H9 (cell line): ENCODE measurements at regions not wholly inside any gene's neighbourhood (a gene's known extent, or its start where the extent isn't known, plus 50 kb on each side); places are given as distances from the start of the nearest gene placed in this dataset.

Experiments
- DNase-seq: peaks from one replicate; pipeline ENCODE4 v3.0.0-alpha.2; 2017
- H2AFZ ChIP-seq: one replicate; pipeline ENCODE4 v1.6.1; 2013; ENCODE audit warnings: mild to moderate bottlenecking, low read length, control low read depth, moderate library complexity
- H2AK5ac ChIP-seq: 2 replicates; pipeline ENCODE4 v1.6.1; 2013; ENCODE audit warnings: low read length, control low read depth, mixed read lengths; ENCODE audit not compliant: insufficient read length
- H2BK120ac ChIP-seq: one replicate; pipeline ENCODE4 v1.6.1; 2013; ENCODE audit warnings: low read depth, mild to moderate bottlenecking, low read length, control low read depth, inconsistent platforms; ENCODE audit not compliant: poor library complexity, severe bottlenecking
- H2BK12ac ChIP-seq: 2 replicates; pipeline ENCODE4 v1.6.1; 2013; ENCODE audit warnings: low read length, control low read depth, mixed read lengths, low read depth; ENCODE audit not compliant: insufficient read length
- H2BK15ac ChIP-seq: 2 replicates; pipeline ENCODE4 v1.6.1; 2013; ENCODE audit warnings: low read depth, low read length, control low read depth
- H2BK20ac ChIP-seq: one replicate; pipeline ENCODE4 v1.6.1; 2013; ENCODE audit warnings: low read depth, mild to moderate bottlenecking, low read length, control low read depth, inconsistent platforms; ENCODE audit not compliant: poor library complexity, severe bottlenecking
- H2BK5ac ChIP-seq: 2 replicates; pipeline ENCODE4 v1.6.1; 2013; ENCODE audit warnings: low read length, control low read depth, mixed read lengths; ENCODE audit not compliant: insufficient read length
- H3K14ac ChIP-seq: 2 replicates; pipeline ENCODE4 v1.6.1; 2013; ENCODE audit warnings: low read length, control low read depth; ENCODE audit not compliant: insufficient read depth
- H3K18ac ChIP-seq: 2 replicates; pipeline ENCODE4 v1.6.1; 2013; ENCODE audit warnings: low read depth, mild to moderate bottlenecking, mixed read lengths, low read length, control low read depth; ENCODE audit not compliant: insufficient read length
- H3K23ac ChIP-seq: 2 replicates; pipeline ENCODE4 v1.6.1; 2013; ENCODE audit warnings: low read length, control low read depth, mixed read lengths, low read depth; ENCODE audit not compliant: insufficient read length
- H3K23me2 ChIP-seq: 2 replicates; pipeline ENCODE4 v1.6.1; 2013; ENCODE audit warnings: low read depth, mild to moderate bottlenecking, mixed read lengths, low read length, control low read depth; ENCODE audit not compliant: insufficient read length, poor library complexity, severe bottlenecking
- H3K27ac ChIP-seq: 2 replicates; pipeline ENCODE4 v1.5.1; 2013; ENCODE audit warnings: low read length, control low read depth, mixed read lengths, low read depth; ENCODE audit not compliant: insufficient read length
- H3K27me3 ChIP-seq: 2 replicates; pipeline ENCODE4 v1.6.1; 2013; ENCODE audit warnings: low read length, control low read depth, inconsistent platforms; ENCODE audit not compliant: insufficient read depth
- H3K4ac ChIP-seq: 2 replicates; pipeline ENCODE4 v1.6.1; 2013; ENCODE audit warnings: low read depth, mild to moderate bottlenecking, control low read depth, inconsistent platforms, low read length, moderate library complexity
- H3K4me1 ChIP-seq: 2 replicates; pipeline ENCODE4 v1.6.1; 2013; ENCODE audit warnings: low read length, control low read depth, inconsistent platforms; ENCODE audit not compliant: insufficient read depth
- H3K4me2 ChIP-seq: 2 replicates; pipeline ENCODE4 v1.6.1; 2013; ENCODE audit warnings: low read length, control low read depth, mixed read lengths; ENCODE audit not compliant: insufficient read length, insufficient read depth
- H3K56ac ChIP-seq: 2 replicates; pipeline ENCODE4 v1.6.1; 2013; ENCODE audit warnings: low read depth, mild to moderate bottlenecking, mixed read lengths, low read length, control low read depth; ENCODE audit not compliant: insufficient read length
- H3K79me1 ChIP-seq: 2 replicates; pipeline ENCODE4 v1.6.1; 2013; ENCODE audit warnings: low read depth, mild to moderate bottlenecking, moderate library complexity, low read length, control low read depth, inconsistent platforms; ENCODE audit not compliant: insufficient read depth, poor library complexity, severe bottlenecking
- H3K79me2 ChIP-seq: 2 replicates; pipeline ENCODE4 v1.6.1; 2013; ENCODE audit warnings: low read length, control low read depth, inconsistent platforms; ENCODE audit not compliant: insufficient read depth
- H3K9ac ChIP-seq: 2 replicates; pipeline ENCODE4 v1.6.1; 2013; ENCODE audit warnings: low read length, control low read depth, mixed read lengths; ENCODE audit not compliant: insufficient read length; ENCODE audit errors: extremely low read depth
- H3K9me3 ChIP-seq: one replicate; pipeline ENCODE4 v1.6.1; 2013; ENCODE audit warnings: low read depth, low read length, inconsistent platforms; ENCODE audit not compliant: control insufficient read depth
- H3T11ph ChIP-seq: one replicate; pipeline ENCODE4 v1.6.1; 2013; ENCODE audit warnings: mild to moderate bottlenecking, low read length, control low read depth, inconsistent platforms
- H4K20me1 ChIP-seq: one replicate; pipeline ENCODE4 v1.6.1; 2013; ENCODE audit not compliant: control insufficient read depth, insufficient read length, insufficient read depth
- H4K5ac ChIP-seq: 2 replicates; pipeline ENCODE4 v1.6.1; 2013; ENCODE audit warnings: low read depth, mild to moderate bottlenecking, mixed read lengths, low read length, control low read depth; ENCODE audit not compliant: insufficient read length
- H4K8ac ChIP-seq: replicated peaks from 2 replicates; pipeline ENCODE4 v1.6.1; 2013; ENCODE audit warnings: low read length, control low read depth, mixed read lengths, low read depth; ENCODE audit not compliant: insufficient read length
- H4K91ac ChIP-seq: 2 replicates; pipeline ENCODE4 v1.6.1; 2013; ENCODE audit warnings: low read depth, mild to moderate bottlenecking, moderate library complexity, mixed read lengths, low read length, control low read depth; ENCODE audit not compliant: insufficient read length
- H3K27ac Mint-ChIP-seq, 3 experiments: 2 replicates in 2 of 3; 3 replicates in 1 of 3; pipeline ENCODE4 v1.8.0; 2020 to 2021; ENCODE audit warnings: mixed read lengths in 3 of 3, mild to moderate bottlenecking in 1 of 3, moderate library complexity in 1 of 3
- H3K27me3 Mint-ChIP-seq: 2 replicates; pipeline ENCODE4 v1.8.0; 2021; ENCODE audit warnings: low read depth, mild to moderate bottlenecking, moderate library complexity, mixed read lengths
- H3K36me3 Mint-ChIP-seq, 3 experiments: 2 replicates in 2 of 3; 3 replicates in 1 of 3; pipeline ENCODE4 v1.8.0; 2020 to 2021; ENCODE audit warnings: low read depth in 3 of 3, mixed read lengths in 3 of 3; ENCODE audit not compliant: insufficient read depth in 1 of 3
- H3K4me1 Mint-ChIP-seq, 2 experiments: 2 replicates each; pipeline ENCODE4 v1.8.0; 2020; ENCODE audit warnings: mixed read lengths in 2 of 2
- H3K4me3 Mint-ChIP-seq, 2 experiments: 2 replicates in 1 of 2; 3 replicates in 1 of 2; pipeline ENCODE4 v1.8.0; 2020 to 2021; ENCODE audit warnings: mild to moderate bottlenecking in 2 of 2, mixed read lengths in 2 of 2, moderate library complexity in 1 of 2
- H3K9me3 Mint-ChIP-seq, 2 experiments: 2 replicates in 1 of 2; 3 replicates in 1 of 2; pipeline ENCODE4 v1.8.0; 2020; ENCODE audit warnings: mild to moderate bottlenecking in 2 of 2, mixed read lengths in 2 of 2, moderate library complexity in 1 of 2
- WGBS: extraction: QIAGEN DNeasy Blood & Tissue Kit; methylation state at CpG from one replicate; pipeline ENCODE4 v1.1.7; 2013; ENCODE audit warnings: missing lambda C conversion rate, low lambda C conversion rate, mixed read lengths; ENCODE audit not compliant: insufficient read length; ENCODE audit errors: extremely low coverage; 5-methylcytosine and 5-hydroxymethylcytosine counted together
- TF ChIP-seq, protein P1 (sequence below): fragments of 200-600 bp; sonication (generic); conservative IDR thresholded peaks from 3 replicates; pipeline ENCODE4 v1.8.0; 2021; ENCODE audit warnings: antibody characterized with exemption, mild to moderate bottlenecking

DNA sequence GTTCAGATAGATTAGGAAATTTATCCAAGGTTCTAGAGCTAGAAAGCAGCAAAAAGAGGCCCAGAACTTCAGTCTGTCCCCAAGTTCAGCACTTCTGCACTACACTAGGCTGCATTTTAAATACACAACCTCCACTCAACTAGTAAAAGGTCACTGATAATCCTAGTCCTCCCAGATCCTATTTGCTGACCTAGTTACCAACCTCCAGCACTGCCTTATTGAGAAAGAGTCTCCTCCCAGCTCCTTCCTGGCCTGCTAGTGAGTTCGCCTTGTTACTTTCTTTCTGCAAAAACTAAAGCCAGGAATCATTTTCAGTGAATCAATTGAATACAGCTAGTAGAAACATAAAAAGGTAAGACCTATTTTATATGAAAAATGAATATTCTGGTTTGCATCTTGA lies 84.1 kb upstream of the ZNF800 start:
- Histone ChIP-seq H3K56ac (no peak overlapping the region), H2BK120ac (no peak overlapping the region), H3K9me3 (no peaks in the 10 kb centered on the region), H3K79me1 (no peaks in the 10 kb centered on the region), H2BK15ac (no peak overlapping the region), H3T11ph (no peak overlapping the region), H3K14ac (no peak overlapping the region), H3K4ac (no peak overlapping the region), H3K18ac (no peak overlapping the region), H4K91ac (no peak overlapping the region), H3K9ac (no peak overlapping the region), H3K23ac (no peak overlapping the region), H4K5ac (no peak overlapping the region), H4K20me1 (no peaks in the 10 kb centered on the region), H3K27me3 (no peaks in the 10 kb centered on the region), H3K4me1 (no peaks in the 10 kb centered on the region; the same call in 1 of the 2 replicates), H4K8ac (no peak overlapping the region), H2BK20ac (no peak overlapping the region), H3K27ac (no peak overlapping the region), H2AK5ac (no peak overlapping the region), H3K4me2 (no peak overlapping the region), H2AFZ (no peak overlapping the region), H2BK5ac (no peak overlapping the region), H3K23me2 (no peaks in the 10 kb centered on the region), H2BK12ac (no peak overlapping the region), H3K79me2 (no peaks in the 10 kb centered on the region)
- TF ChIP-seq, protein P1, sequence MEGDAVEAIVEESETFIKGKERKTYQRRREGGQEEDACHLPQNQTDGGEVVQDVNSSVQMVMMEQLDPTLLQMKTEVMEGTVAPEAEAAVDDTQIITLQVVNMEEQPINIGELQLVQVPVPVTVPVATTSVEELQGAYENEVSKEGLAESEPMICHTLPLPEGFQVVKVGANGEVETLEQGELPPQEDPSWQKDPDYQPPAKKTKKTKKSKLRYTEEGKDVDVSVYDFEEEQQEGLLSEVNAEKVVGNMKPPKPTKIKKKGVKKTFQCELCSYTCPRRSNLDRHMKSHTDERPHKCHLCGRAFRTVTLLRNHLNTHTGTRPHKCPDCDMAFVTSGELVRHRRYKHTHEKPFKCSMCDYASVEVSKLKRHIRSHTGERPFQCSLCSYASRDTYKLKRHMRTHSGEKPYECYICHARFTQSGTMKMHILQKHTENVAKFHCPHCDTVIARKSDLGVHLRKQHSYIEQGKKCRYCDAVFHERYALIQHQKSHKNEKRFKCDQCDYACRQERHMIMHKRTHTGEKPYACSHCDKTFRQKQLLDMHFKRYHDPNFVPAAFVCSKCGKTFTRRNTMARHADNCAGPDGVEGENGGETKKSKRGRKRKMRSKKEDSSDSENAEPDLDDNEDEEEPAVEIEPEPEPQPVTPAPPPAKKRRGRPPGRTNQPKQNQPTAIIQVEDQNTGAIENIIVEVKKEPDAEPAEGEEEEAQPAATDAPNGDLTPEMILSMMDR: no peak
- Mint-ChIP-seq H3K27ac (no peak overlapping the region), H3K27me3 (peaks cover 23% of the 10 kb centered on the region), H3K4me3 (no peak overlapping the region), H3K9me3 (no peaks in the 10 kb centered on the region; a peak in 1 of 5 replicates), H3K36me3 (no peaks in the 10 kb centered on the region), H3K4me1 (peaks cover 14 to 30% of the 10 kb centered on the region in 2 experiments)
- WGBS: no CpG with 5 or more reads among the region's 1 CpG
- DNase-seq: no peak
